ENCODE measurements at regions not wholly inside any gene's neighbourhood (a gene's known extent, or its start where the extent isn't known, plus 50 kb on each side); places are given as distances from the start of the nearest gene placed in this dataset.

GRCh38 chr6:19261642-19262041, 575.5 kb upstream of the ID4 start:
- no peaks in the 10 kb centered on the region for H3K27me3 ChIP-seq (ENCODE audit: insufficient read depth, low read depth)
- ChIA-PET POLR2A (ENCODE audit: unreplicated experiment) (no interaction called here), CTCF (no interaction called here)
- no peak overlapping the region for H3K27ac ChIP-seq
- H3K4me1 ChIP-seq (replicated peaks; ENCODE audit: insufficient read depth), result no peaks in the 10 kb centered on the region
- intact Hi-C loops (cut with micrococcal nuclease; ENCODE audit: unreplicated experiment), result loop anchor here (10.0 kb wide), 2 partner anchors 237 to 573 kb away; partner anchors contain the start of gene ID4
- H3K4me2 ChIP-seq, result no peak overlapping the region
- TF ChIP-seq, protein P1, sequence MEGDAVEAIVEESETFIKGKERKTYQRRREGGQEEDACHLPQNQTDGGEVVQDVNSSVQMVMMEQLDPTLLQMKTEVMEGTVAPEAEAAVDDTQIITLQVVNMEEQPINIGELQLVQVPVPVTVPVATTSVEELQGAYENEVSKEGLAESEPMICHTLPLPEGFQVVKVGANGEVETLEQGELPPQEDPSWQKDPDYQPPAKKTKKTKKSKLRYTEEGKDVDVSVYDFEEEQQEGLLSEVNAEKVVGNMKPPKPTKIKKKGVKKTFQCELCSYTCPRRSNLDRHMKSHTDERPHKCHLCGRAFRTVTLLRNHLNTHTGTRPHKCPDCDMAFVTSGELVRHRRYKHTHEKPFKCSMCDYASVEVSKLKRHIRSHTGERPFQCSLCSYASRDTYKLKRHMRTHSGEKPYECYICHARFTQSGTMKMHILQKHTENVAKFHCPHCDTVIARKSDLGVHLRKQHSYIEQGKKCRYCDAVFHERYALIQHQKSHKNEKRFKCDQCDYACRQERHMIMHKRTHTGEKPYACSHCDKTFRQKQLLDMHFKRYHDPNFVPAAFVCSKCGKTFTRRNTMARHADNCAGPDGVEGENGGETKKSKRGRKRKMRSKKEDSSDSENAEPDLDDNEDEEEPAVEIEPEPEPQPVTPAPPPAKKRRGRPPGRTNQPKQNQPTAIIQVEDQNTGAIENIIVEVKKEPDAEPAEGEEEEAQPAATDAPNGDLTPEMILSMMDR (conservative IDR thresholded peaks at IDR 0.05), result no peak
- TF ChIP-seq EZH2 (IDR thresholded peaks at IDR 0.05; ENCODE audit: low read depth), result no peak
- H3K79me2 ChIP-seq (ENCODE audit: low read depth), result no peaks in the 10 kb centered on the region
- no peaks in the 10 kb centered on the region for H3F3A ChIP-seq (ENCODE audit: insufficient read depth, low read depth)
- no peaks in the 10 kb centered on the region for H3K36me3 ChIP-seq (ENCODE audit: low read depth)
- no peak overlapping the region for H3K4me3 ChIP-seq
- H2AFZ ChIP-seq, result no peak overlapping the region
- H3K9me3 ChIP-seq (ENCODE audit: insufficient read depth, low read depth), result no peaks in the 10 kb centered on the region
- BruUV-seq (replicated peaks), result no TSS peak
- H3K9me2 ChIP-seq (ENCODE audit: insufficient read depth), result 0 out of 2 replicates have a peak, but pooled peaks cover 6% of the 10 kb centered on the region
- DNase-seq, result no peak
- no peaks in the 10 kb centered on the region for H4K20me1 ChIP-seq (ENCODE audit: insufficient read depth)

DNA sequence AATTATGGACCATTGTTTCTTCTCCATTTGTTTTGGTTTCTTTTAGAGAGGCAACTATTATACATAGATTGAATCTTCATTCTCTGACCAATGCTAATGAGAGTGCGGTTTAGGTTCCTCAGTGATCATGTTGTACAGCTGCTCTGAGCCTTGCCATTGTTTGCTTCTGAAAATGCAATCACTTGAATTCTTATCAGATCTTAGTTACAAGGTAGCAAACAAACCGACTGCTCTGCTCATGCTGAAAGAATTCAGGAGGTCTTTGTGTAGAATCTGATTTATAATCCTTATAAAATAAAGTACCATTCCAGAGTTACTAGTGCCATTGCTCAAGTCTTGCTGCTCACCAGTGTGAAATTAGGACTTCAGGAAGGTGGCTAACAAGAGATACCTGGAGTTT, 569.1 kb upstream of the ID4 start:
- Histone ChIP-seq H3K27ac (peak overlapping the region; percentile 51), H3K9me3 (ENCODE audit: insufficient read depth, low read depth) (no peaks in the 10 kb centered on the region; the same call in 1 of the 2 replicates), H3K27me3 (ENCODE audit: insufficient read depth, low read depth) (no peaks in the 10 kb centered on the region), H2AFZ (no peak overlapping the region), H3K9me2 (ENCODE audit: insufficient read depth) (no peaks in the 10 kb centered on the region), H3K4me1 (replicated peaks; ENCODE audit: insufficient read depth) (peaks cover 30% of the 10 kb centered on the region), H3K36me3 (ENCODE audit: low read depth) (no peaks in the 10 kb centered on the region), H3K4me3 (no peak overlapping the region), H4K20me1 (ENCODE audit: insufficient read depth) (no peaks in the 10 kb centered on the region), H3K79me2 (ENCODE audit: low read depth) (no peaks in the 10 kb centered on the region), H3K4me2 (peak overlapping the region; percentile 29; the same call in 1 of the 2 replicates), H3F3A (ENCODE audit: insufficient read depth, low read depth) (peaks cover 24% of the 10 kb centered on the region; the same call in 1 of the 2 replicates)
- peak; percentile 40 to 95 for DNase-seq
- TF ChIP-seq, protein P1 (conservative IDR thresholded peaks at IDR 0.05), result no peak
- no peak for TF ChIP-seq EZH2 (IDR thresholded peaks at IDR 0.05; ENCODE audit: low read depth)
- ChIA-PET CTCF (interaction anchor here (0.6 to 1.2 kb wide), 2 partner anchors 204 to 1410 kb away, joined by 3 read pairs; no protein-coding TSS in a partner anchor), POLR2A (ENCODE audit: unreplicated experiment) (no interaction called here)
- intact Hi-C loops (cut with micrococcal nuclease; ENCODE audit: unreplicated experiment), result loop anchor here (1.0 to 10.0 kb wide), 5 partner anchors 149 to 584 kb away; partner anchors contain the start of gene ID4
- no TSS peak for BruUV-seq (replicated peaks)

GRCh38 chr6:19268718-19269117, 568.5 kb upstream of the ID4 start:
- peak overlapping the region; percentile 29; the same call in 1 of the 2 replicates for H3K4me2 ChIP-seq
- TF ChIP-seq, protein P1 (conservative IDR thresholded peaks at IDR 0.05), result no peak
- TF ChIP-seq EZH2 (IDR thresholded peaks at IDR 0.05; ENCODE audit: low read depth), result no peak
- peaks cover 30% of the 10 kb centered on the region for H3K4me1 ChIP-seq (replicated peaks; ENCODE audit: insufficient read depth)
- POLR2A ChIA-PET (ENCODE audit: unreplicated experiment), result no interaction called here
- no TSS peak for BruUV-seq (replicated peaks)
- peaks cover 24% of the 10 kb centered on the region; the same call in 1 of the 2 replicates for H3F3A ChIP-seq (ENCODE audit: insufficient read depth, low read depth)
- H3K27ac ChIP-seq, result peak overlapping the region; percentile 51
- no peaks in the 10 kb centered on the region; the same call in 1 of the 2 replicates for H3K9me3 ChIP-seq (ENCODE audit: insufficient read depth, low read depth)
- H3K9me2 ChIP-seq (ENCODE audit: insufficient read depth), result no peaks in the 10 kb centered on the region
- no peaks in the 10 kb centered on the region for H4K20me1 ChIP-seq (ENCODE audit: insufficient read depth)
- H3K79me2 ChIP-seq (ENCODE audit: low read depth), result no peaks in the 10 kb centered on the region
- H3K36me3 ChIP-seq (ENCODE audit: low read depth), result no peaks in the 10 kb centered on the region
- CTCF ChIA-PET, result interaction anchor here (1.2 kb wide), 1 partner anchor 203 kb away, joined by 3 read pairs; no protein-coding TSS in a partner anchor
- peak in 1 of 2 experiments; percentile 42 for DNase-seq
- no peaks in the 10 kb centered on the region for H3K27me3 ChIP-seq (ENCODE audit: insufficient read depth, low read depth)
- intact Hi-C loops (cut with micrococcal nuclease; ENCODE audit: unreplicated experiment), result loop anchor here (1.0 to 10.0 kb wide), 8 partner anchors 149 to 624 kb away; partner anchors contain the start of gene ID4
- no peak overlapping the region for H2AFZ ChIP-seq
- H3K4me3 ChIP-seq, result no peak overlapping the region

Data from PC-9 (cell line).